ENCODE measurements at regions not wholly inside any gene's neighbourhood (a gene's known extent, or its start where the extent isn't known, plus 50 kb on each side); places are given as distances from the start of the nearest gene placed in this dataset.

DNA sequence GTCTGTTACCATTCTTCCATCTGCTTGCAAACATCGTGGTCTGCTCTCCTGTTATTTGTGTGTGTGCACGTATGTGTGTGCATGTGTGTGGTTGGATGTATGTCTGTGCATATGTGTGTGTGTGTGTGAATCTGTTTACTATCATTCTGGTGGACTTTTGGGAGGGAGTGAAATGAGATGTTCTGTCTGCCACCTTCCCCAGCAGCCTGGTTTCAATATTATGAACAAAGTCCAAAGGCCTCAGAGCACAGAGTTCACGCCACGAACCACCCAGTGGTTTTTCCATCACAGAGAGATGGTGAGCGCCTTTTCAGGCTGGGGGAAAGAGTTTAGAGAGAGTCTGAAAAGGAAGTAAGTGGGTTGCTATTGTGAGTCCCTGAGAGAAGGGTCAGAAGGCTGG lies 67.1 kb upstream of the YWHAQ start:
- no peak overlapping the region for H3K23ac ChIP-seq (ENCODE audit: low read length)
- no peaks in the 10 kb centered on the region for H3K79me1 ChIP-seq (ENCODE audit: low read length)
- H3K4me1 ChIP-seq (ENCODE audit: control insufficient read depth, low read depth, low read length), result no peaks in the 10 kb centered on the region
- H3K36me3 ChIP-seq (ENCODE audit: control insufficient read depth, insufficient read depth, low read length), result no peaks in the 10 kb centered on the region
- H2BK120ac ChIP-seq (ENCODE audit: low read depth, low read length), result no peak overlapping the region
- H3K4ac ChIP-seq (ENCODE audit: low read depth, low read length), result no peak overlapping the region
- H3K4me2 ChIP-seq (ENCODE audit: low read length), result no peak overlapping the region
- H2BK5ac ChIP-seq (ENCODE audit: low read length), result no peak overlapping the region
- no peak overlapping the region for H4K5ac ChIP-seq (ENCODE audit: low read length)
- no peaks in the 10 kb centered on the region for H3K79me2 ChIP-seq (ENCODE audit: control insufficient read depth, insufficient read depth, low read length)
- H3K18ac ChIP-seq (ENCODE audit: low read length), result no peak overlapping the region
- H3K9ac ChIP-seq (ENCODE audit: low read length), result no peak overlapping the region
- H3K4me3 ChIP-seq (ENCODE audit: low read length), result no peak overlapping the region
- no peak for DNase-seq
- no peaks in the 10 kb centered on the region for H3K27me3 ChIP-seq (ENCODE audit: insufficient read depth, low read length, poor library complexity)
- H4K8ac ChIP-seq (ENCODE audit: low read depth, low read length), result no peak overlapping the region
- WGBS (ENCODE audit: extremely low coverage, insufficient coverage, low lambda C conversion rate), result no CpG with 5 or more reads among the region's 5 CpGs
- H3K27ac ChIP-seq (ENCODE audit: low read depth, low read length), result no peak overlapping the region
- H2BK15ac ChIP-seq (replicated peaks; ENCODE audit: low read depth), result no peak overlapping the region
- H2AK5ac ChIP-seq (ENCODE audit: low read length), result no peak overlapping the region
- no peak overlapping the region for H3K56ac ChIP-seq (ENCODE audit: low read length)

- H3K4me1 ChIP-seq (ENCODE audit: control insufficient read depth, low read depth, low read length), result no peaks in the 10 kb centered on the region
- no peak overlapping the region for H3K18ac ChIP-seq (ENCODE audit: low read length)
- no peak overlapping the region for H3K4ac ChIP-seq (ENCODE audit: low read depth, low read length)
- H3K27me3 ChIP-seq (ENCODE audit: insufficient read depth, low read length, poor library complexity), result no peaks in the 10 kb centered on the region
- H2BK15ac ChIP-seq (replicated peaks; ENCODE audit: low read depth), result no peak overlapping the region
- no peaks in the 10 kb centered on the region for H3K36me3 ChIP-seq (ENCODE audit: control insufficient read depth, insufficient read depth, low read length)
- H3K23ac ChIP-seq (ENCODE audit: low read length), result no peak overlapping the region
- H3K4me3 ChIP-seq (ENCODE audit: low read length), result no peak overlapping the region
- H3K27ac ChIP-seq (ENCODE audit: low read depth, low read length), result no peak overlapping the region
- WGBS (ENCODE audit: extremely low coverage, insufficient coverage, low lambda C conversion rate), result no CpG with 5 or more reads among the region's 15 CpGs
- no peak overlapping the region for H2BK5ac ChIP-seq (ENCODE audit: low read length)
- H3K79me2 ChIP-seq (ENCODE audit: control insufficient read depth, insufficient read depth, low read length), result no peaks in the 10 kb centered on the region
- no peak overlapping the region for H2BK120ac ChIP-seq (ENCODE audit: low read depth, low read length)
- no peak overlapping the region for H3K9ac ChIP-seq (ENCODE audit: low read length)
- H3K56ac ChIP-seq (ENCODE audit: low read length), result no peak overlapping the region
- H4K5ac ChIP-seq (ENCODE audit: low read length), result no peak overlapping the region
- H3K4me2 ChIP-seq (ENCODE audit: low read length), result no peak overlapping the region
- H3K79me1 ChIP-seq (ENCODE audit: low read length), result no peaks in the 10 kb centered on the region
- H2AK5ac ChIP-seq (ENCODE audit: low read length), result no peak overlapping the region
- no peak overlapping the region for H4K8ac ChIP-seq (ENCODE audit: low read depth, low read length)
- DNase-seq, result peak; percentile 33
These were observed 68.6 kb upstream of the YWHAQ start for GRCh38 chr2:9699139-9700108.

- Histone ChIP-seq H4K5ac (ENCODE audit: low read length) (no peak overlapping the region), H3K36me3 (ENCODE audit: control insufficient read depth, insufficient read depth, low read length) (no peaks in the 10 kb centered on the region), H2AK5ac (ENCODE audit: low read length) (no peak overlapping the region), H3K9ac (ENCODE audit: low read length) (no peak overlapping the region), H3K23ac (ENCODE audit: low read length) (no peak overlapping the region), H3K4ac (ENCODE audit: low read depth, low read length) (no peak overlapping the region), H3K27me3 (ENCODE audit: insufficient read depth, low read length, poor library complexity) (no peaks in the 10 kb centered on the region), H4K8ac (ENCODE audit: low read depth, low read length) (no peak overlapping the region), H2BK15ac (replicated peaks; ENCODE audit: low read depth) (no peak overlapping the region), H3K79me1 (ENCODE audit: low read length) (no peaks in the 10 kb centered on the region), H2BK120ac (ENCODE audit: low read depth, low read length) (no peak overlapping the region), H3K4me1 (ENCODE audit: control insufficient read depth, low read depth, low read length) (no peaks in the 10 kb centered on the region), H3K79me2 (ENCODE audit: control insufficient read depth, insufficient read depth, low read length) (no peaks in the 10 kb centered on the region), H3K56ac (ENCODE audit: low read length) (no peak overlapping the region), H3K4me2 (ENCODE audit: low read length) (no peak overlapping the region), H3K18ac (ENCODE audit: low read length) (no peak overlapping the region), H3K27ac (ENCODE audit: low read depth, low read length) (no peak overlapping the region), H3K4me3 (ENCODE audit: low read length) (no peak overlapping the region), H2BK5ac (ENCODE audit: low read length) (no peak overlapping the region)
- DNase-seq, result no peak
- WGBS (ENCODE audit: extremely low coverage, insufficient coverage, low lambda C conversion rate), result no CpG with 5 or more reads among the region's 4 CpGs
These were observed 69.3 kb upstream of the YWHAQ start for GRCh38 chr2:9700109-9700495.

DNA sequence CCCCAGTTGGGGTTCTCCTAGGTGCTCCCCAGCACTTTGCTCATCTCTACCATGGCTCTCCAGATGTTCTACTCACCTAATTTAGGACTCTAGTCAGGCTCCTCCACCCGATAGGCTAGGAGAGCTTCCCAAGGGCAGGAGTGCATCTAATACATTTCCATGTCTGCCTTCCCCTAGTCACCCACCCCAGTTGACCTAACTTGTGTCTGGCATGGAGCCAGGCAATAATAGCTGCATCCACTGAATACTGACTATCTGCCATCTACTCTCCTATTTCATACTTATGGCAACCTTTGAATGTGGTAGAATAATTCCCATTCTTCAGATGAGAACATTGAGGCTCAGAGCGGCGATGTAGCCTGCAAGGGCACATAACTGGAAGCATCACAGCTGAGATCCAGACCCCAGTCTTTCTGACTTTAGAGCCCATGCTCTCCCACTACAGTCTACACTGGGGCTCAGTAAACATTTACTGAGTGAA lies 71.8 kb upstream of the YWHAQ start:
- Histone ChIP-seq H3K9ac (ENCODE audit: low read length) (no peak overlapping the region), H3K27ac (ENCODE audit: low read depth, low read length) (no peak overlapping the region), H3K4me1 (ENCODE audit: control insufficient read depth, low read depth, low read length) (no peaks in the 10 kb centered on the region), H3K4me3 (ENCODE audit: low read length) (no peak overlapping the region), H3K56ac (ENCODE audit: low read length) (no peak overlapping the region), H2BK120ac (ENCODE audit: low read depth, low read length) (no peak overlapping the region), H2BK5ac (ENCODE audit: low read length) (no peak overlapping the region), H4K5ac (ENCODE audit: low read length) (no peak overlapping the region), H4K8ac (ENCODE audit: low read depth, low read length) (no peak overlapping the region), H3K79me2 (ENCODE audit: control insufficient read depth, insufficient read depth, low read length) (no peaks in the 10 kb centered on the region), H2AK5ac (ENCODE audit: low read length) (no peak overlapping the region), H3K79me1 (ENCODE audit: low read length) (no peaks in the 10 kb centered on the region), H3K23ac (ENCODE audit: low read length) (no peak overlapping the region), H3K4me2 (ENCODE audit: low read length) (no peak overlapping the region), H3K36me3 (ENCODE audit: control insufficient read depth, insufficient read depth, low read length) (no peaks in the 10 kb centered on the region), H3K4ac (ENCODE audit: low read depth, low read length) (no peak overlapping the region), H3K18ac (ENCODE audit: low read length) (no peak overlapping the region), H2BK15ac (replicated peaks; ENCODE audit: low read depth) (no peak overlapping the region), H3K27me3 (ENCODE audit: insufficient read depth, low read length, poor library complexity) (no peaks in the 10 kb centered on the region)
- WGBS (ENCODE audit: extremely low coverage, insufficient coverage, low lambda C conversion rate), result no CpG with 5 or more reads among the region's 3 CpGs
- DNase-seq, result no peak

GRCh38 chr2:9703085-9703678 lies 72.4 kb upstream of the YWHAQ start:
- DNase-seq, result peak; percentile 59
- Histone ChIP-seq H3K36me3 (ENCODE audit: control insufficient read depth, insufficient read depth, low read length) (no peaks in the 10 kb centered on the region), H4K8ac (ENCODE audit: low read depth, low read length) (no peak overlapping the region), H3K18ac (ENCODE audit: low read length) (no peak overlapping the region), H2BK5ac (ENCODE audit: low read length) (no peak overlapping the region), H3K79me1 (ENCODE audit: low read length) (no peaks in the 10 kb centered on the region), H3K9ac (ENCODE audit: low read length) (no peak overlapping the region), H2BK120ac (ENCODE audit: low read depth, low read length) (no peak overlapping the region), H2AK5ac (ENCODE audit: low read length) (no peak overlapping the region), H3K4me2 (ENCODE audit: low read length) (no peak overlapping the region), H2BK15ac (replicated peaks; ENCODE audit: low read depth) (no peak overlapping the region), H3K56ac (ENCODE audit: low read length) (no peak overlapping the region), H3K27ac (ENCODE audit: low read depth, low read length) (no peak overlapping the region), H3K4ac (ENCODE audit: low read depth, low read length) (no peak overlapping the region), H3K23ac (ENCODE audit: low read length) (no peak overlapping the region), H3K4me1 (ENCODE audit: control insufficient read depth, low read depth, low read length) (no peaks in the 10 kb centered on the region), H4K5ac (ENCODE audit: low read length) (no peak overlapping the region), H3K27me3 (ENCODE audit: insufficient read depth, low read length, poor library complexity) (no peaks in the 10 kb centered on the region), H3K79me2 (ENCODE audit: control insufficient read depth, insufficient read depth, low read length) (no peaks in the 10 kb centered on the region), H3K4me3 (ENCODE audit: low read length) (no peak overlapping the region)
- no CpG with 5 or more reads among the region's 11 CpGs for WGBS (ENCODE audit: extremely low coverage, insufficient coverage, low lambda C conversion rate)

Data from mesendoderm (in vitro differentiated cells).